ENCODE measurements at regions not wholly inside any gene's neighbourhood (a gene's known extent, or its start where the extent isn't known, plus 50 kb on each side); places are given as distances from the start of the nearest gene placed in this dataset.

DNA sequence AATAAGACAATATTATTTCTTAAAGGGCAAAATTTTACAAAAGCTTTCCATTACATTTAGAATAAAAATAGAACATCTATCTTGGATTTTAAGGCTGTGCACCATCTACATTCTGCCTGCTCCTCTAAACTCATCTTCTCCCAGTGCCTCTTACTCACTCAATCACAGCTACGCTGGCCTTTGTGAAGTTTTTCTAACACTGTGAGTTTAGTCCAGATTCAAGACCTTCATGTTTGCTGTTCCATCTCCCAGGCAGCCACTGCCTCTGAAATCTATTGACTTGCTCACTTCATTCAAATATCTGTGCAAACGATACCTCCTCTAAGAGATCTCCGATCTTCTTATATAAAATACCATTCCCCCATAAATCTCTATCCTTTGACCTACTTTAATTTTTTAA lies 673.4 kb upstream of the KIF2B start:
- no peak for DNase-seq

DNA sequence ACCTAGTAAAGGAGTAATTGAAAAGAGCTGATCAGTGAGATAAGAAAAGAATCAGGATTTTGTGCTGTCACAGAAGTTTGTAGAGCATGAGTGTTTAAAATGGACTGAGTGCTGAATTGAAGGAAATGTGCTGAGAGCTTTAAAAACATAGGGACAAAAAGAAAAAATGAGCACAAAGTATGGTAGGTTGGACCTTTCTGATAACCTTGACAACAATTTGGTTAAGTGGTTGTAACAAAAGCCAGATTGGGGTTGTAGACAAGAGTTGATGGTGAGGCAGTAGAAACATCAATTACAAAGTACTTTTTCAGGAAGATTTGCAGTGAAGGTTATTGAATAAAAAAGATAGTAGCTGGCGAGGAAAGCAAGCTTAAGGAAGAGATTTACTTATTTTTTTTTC lies 674.7 kb upstream of the KIF2B start:
- DNase-seq = no peak

DNA sequence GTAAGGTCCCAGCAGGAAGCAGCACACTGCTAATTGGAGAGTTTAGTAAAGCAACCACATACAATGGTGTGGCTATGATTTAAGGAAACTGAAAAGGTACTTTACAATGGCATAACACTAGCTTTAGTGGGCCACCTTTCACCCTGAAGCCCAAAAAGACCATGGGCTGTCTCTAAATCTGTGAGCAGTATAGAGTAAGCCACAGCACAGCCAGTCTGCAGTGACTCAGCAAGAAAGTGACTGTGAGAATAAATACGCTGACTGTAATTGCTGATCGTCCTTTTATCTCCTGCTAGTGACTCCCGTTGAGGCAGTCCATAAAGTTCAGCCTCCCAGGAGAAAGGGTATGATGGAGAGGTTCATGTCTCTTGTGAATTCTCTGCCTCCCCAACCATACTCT lies 679.8 kb upstream of the KIF2B start:
- DNase-seq = no peak

DNA sequence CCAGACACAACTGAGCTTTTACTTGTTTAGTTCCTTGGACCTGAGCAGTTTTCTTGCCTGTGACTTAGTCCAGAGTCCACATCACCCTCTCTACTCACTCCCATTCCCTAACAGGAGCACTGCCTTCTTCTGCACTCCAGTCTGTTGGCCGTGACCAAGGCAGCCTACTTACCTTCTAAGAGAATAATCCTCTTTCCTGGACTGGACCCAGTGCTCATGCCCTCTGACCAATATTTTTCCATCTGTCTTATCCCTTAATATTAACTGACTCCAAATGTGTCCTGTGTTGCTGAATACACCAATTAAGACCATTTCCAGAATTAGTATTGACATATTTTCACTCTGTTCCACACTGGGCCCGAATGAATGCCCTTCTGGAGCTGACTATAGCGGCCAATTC lies 681.0 kb upstream of the KIF2B start:
- DNase-seq = no peak

DNA sequence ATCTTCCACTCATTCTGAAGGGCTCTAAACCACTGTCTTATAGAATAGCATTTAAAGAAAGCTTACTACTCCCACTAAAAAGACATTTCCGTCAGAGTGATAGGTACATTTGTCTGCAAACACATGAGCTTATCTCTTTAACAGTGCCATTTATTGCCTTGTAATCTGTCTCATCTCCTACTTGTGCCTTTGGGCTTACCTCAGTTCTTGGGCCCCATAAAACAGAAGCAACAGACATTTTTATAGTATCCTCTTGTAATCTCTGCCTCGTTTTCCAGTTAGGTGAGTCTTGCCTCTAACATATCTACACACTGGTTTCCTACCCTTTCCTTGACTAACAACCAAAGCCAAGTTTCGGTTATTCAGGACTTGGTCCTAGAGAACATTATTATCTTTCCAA lies 681.4 kb upstream of the KIF2B start:
- no peak for DNase-seq

DNA sequence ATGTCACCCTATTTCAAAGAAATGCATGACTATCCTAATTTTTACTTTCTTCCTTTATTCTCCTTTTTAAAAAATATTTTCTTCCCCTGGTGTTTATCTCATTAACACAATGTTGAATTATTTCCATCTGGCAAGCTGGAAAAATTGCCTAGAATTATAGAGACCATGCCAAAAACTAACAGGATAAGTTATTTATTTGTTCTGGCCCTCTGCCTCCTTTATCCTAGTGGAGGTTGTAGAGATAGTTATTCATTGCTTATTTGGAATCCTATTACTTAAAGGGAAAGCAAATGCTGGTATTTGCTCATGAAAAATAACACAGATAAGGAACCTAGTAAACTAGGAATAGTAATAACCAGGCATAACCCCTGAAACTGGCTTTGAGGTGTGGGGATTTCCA lies 684.9 kb upstream of the KIF2B start:
- DNase-seq = no peak

DNA sequence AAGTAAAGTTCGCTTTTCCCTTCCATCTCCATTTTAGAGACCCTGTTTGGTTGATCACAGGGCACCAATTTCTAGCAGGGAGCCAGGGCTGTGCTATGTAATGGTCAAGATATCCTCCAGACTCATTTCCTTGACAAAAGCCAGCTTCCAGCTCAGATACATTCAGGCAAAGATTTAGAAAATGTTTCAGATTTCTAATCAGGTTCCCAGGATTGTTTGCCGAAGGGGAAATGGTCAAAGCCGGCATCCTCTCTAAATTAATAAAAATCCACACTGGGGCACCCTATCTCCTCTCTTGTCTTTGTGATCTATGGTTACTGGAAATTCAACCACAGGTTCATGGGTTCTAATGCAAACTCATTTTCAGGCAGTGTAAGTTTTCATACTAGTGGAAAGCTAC lies 686.8 kb upstream of the KIF2B start:
- no peak for DNase-seq

DNA sequence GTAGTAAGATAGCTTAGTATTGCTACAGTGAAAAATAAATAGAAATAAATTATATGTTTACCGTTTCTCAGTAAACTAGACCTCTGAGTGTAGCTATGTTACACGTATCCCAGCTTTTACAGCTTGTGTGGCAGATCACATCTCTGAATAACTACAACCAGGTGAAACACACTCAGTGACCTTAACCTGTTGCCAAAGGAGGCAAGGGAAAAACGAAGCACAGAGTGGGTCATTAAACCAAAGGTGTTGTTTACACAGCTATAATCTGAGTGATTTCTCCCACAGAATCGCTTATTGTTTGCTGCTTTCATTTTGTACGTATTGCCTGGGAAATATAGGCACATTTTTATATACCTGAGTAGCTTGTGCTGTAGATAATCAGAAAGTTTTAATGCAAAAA lies 688.2 kb upstream of the KIF2B start:
- no peak for DNase-seq

DNA sequence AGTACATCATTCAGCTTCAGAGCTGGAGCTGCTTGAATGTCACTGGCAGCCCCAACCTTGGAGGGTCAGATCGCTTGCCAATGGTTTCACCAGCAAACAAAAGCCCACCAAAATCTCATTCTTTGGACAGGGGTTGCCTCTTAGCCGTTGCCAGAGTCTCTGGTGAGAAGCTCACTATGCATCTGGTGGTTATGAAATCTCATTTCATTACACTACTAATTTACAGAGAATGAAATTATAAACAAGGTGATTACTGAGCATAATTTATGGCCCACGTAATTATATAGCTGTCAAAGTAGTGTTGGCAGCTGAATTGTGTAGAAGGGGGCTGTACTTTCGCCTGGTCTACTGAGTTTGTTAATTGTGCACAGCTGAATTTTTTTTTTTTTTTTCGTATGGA lies 688.9 kb upstream of the KIF2B start:
- DNase-seq = no peak

DNA sequence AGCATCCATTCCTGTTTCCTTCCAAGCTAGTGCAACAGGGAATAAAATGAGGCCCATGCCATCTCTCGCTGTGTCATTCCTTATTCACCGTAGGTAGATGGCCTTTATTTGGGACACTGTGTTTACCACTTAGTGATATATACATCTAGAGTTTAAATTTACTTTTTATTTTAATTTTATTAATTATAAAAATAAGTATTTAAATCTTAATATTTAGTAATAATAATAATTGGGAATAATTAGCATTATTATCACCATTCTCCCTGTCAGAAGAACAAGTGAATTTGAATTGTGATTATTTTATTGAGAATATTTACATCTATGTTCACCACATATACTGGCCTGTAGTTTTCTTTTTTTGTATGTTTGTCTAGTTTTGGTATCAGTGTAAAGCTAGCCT lies 692.9 kb upstream of the KIF2B start:
- no peak for DNase-seq

DNA sequence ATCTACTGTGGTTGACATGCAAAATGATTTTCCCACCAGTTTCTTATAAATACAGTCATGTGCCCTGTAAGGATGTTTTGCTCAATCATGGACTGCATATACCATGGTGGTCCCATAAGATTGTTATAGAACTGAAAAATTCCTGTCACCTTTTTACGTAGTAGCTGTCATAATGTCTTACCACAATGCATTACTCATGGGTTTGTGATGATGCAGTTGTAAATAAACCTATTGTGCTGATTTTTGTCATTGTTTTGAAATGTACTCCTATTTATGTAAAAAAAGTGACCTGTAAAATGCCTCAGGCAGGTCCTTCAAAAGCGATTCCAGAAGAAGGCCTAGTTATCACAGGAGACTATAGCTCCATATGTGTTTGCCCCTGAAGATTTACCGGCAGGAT lies 695.4 kb upstream of the KIF2B start:
- DNase-seq = no peak

DNA sequence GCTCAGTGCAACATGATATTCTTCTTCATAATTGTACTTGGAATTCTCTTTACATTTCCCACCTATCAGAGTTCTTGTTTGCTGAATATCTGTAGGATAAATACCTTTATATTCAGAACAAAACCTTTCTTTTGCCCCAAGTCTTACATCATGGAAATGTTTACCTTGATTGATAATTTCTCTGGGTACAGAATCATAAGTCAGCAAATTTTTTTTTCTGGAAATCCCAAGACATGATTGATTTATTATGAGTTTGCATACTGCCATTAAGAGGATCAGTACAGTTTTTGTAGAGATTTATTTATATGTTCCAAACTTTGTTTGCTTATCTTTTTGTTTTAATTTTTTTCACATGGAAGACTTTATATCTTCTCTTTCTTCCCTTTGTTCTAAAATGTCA lies 699.8 kb upstream of the KIF2B start:
- no peak for DNase-seq

DNA sequence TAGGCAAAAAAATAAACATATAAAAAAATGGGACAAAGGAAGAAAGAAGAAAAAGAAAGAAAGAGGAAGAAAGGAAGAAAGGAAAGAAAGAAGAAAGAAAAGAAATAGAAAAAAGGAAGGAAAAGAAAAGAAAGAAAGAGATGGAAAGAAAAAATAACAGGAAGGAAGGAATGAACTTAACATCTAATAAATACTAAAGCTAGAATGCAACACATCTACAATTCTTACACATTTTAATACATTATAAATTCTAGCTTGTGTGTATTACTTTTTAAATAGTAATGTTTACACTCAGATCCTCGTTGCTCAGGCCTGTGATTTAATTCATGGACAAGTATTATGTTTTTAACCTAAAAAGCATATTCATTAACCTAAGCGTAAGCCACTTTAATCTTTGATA lies 703.0 kb upstream of the KIF2B start:
- no peak for DNase-seq

DNA sequence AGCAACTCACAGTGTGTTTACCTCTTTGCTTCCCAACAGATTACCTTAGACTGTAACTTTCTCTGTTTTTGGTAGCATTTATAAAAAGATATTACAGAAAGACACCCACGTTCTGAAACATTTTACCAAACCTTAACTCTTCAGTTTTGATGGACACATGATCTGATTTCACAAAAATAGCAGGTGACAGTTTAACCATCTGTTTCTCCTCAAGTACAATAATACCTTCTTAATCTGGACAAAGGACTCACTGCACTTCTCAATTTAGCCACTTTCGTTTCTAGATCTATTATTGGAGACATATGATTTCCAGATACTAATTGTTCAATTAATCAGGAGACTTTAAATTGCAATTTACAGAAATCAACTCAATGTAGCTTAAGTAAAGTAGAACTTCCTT lies 703.8 kb upstream of the KIF2B start:
- DNase-seq = no peak

DNA sequence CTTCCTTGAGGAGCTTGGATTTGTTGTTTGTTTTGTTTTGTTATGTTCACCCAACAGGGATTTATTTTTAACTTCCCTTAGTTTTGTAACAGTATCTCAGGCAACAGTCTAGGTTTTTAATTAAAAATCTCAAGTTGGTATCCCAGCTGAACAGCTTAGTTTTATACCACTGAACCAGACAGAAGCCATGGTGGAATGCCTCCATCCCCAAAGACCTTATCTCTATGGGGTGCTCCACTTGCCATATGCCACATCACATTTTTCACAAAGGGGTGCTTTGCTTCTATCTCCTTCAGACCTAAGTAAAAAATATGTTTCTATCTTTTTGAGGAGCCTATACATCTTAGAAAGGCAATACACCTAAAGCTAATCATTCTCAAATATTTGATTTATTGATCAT lies 715.8 kb upstream of the KIF2B start:
- DNase-seq = no peak

DNA sequence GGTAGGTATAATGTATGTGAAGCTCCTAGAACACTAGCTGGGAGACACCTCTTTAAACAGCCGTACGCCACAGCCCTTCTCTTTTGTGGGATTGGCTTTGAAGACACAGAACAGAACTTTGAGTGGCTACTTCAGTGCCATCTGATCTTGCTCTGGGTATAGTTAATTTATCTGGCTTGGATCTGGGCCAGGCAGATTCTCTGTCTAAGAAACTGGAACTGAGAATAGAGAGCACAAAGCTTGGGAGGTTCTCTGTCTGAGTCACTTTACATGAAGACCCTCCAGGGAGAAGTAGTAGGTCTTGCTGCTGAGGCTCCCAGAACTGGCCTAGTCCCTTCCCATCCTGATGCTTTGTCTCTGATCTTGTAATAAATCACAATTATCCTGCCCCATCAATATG lies 721.0 kb upstream of the KIF2B start:
- no peak for DNase-seq

DNA sequence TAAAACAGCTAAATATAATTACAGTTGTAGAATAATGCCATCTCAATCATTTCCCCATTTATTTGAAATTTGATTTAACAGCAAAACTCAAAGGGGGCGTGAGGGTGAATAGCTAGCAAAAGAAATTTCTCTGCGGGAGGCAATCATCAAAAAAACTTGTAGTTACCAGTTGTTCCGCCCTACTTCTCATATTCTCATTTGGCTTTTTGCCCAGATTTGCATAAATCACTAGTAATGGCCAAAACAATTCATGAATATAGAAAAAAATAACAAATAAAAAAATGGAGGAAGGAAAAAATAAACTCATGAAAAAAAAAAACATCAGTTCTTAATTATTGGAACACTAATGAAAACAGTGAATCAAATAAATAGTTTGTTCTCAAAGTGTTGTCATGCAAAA lies 722.6 kb upstream of the KIF2B start:
- DNase-seq = no peak

DNA sequence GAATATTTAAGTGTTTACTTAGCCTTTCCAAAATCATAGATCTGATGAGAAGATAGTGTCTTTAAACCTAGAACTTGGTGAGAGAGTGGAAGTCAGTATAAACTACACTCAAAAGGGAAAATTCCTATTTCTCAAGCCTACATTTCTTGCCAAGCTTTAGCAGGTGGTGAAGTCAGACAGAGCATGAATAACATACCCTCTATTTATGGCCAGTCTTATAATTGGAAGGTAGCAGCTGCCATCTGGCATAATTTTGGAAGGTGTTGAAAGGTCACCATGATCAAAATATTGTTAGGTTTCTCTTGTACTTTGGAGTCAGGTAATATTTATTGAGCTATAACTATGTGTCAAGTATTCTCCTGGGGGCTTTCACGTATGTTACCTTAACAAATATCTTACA lies 729.3 kb upstream of the KIF2B start:
- DNase-seq = no peak

DNA sequence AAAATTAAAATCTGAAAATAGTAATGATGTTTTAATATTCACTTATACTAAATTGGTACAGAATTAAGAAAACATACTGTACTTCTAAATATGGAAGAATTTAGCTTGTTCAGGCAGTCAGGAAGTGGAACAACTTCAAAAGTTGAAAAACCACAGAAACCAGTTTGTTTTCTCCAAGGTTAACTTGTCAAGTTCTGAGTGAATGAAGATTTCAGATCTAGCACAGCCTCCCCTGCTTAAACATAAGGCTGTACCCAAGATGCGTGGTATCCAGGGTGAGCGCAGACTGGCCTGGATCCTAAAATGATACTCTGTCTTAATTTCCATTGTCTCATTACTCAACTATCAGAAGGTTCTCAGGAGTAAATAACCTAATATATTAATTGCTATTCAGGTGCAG lies 730.7 kb upstream of the KIF2B start:
- DNase-seq = no peak

DNA sequence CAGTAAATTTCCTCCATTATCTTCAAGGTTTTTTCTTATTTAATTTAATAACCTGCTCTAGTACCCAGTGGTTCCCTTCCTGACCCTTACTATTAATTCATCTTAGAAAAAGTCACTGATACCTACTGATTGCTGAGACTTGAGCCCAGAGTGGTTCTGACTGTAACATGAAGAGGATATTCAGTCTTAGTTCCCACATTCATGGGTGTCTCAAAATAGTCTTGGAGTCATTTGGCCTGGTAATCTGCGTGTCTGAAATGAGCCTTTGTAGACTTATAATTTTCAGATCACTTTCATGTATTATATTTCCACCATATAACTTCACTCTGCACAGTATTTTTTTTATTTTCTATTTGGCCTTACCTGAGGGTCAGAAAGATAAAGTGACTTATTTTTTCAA lies 732.0 kb upstream of the KIF2B start:
- no peak for DNase-seq

DNA sequence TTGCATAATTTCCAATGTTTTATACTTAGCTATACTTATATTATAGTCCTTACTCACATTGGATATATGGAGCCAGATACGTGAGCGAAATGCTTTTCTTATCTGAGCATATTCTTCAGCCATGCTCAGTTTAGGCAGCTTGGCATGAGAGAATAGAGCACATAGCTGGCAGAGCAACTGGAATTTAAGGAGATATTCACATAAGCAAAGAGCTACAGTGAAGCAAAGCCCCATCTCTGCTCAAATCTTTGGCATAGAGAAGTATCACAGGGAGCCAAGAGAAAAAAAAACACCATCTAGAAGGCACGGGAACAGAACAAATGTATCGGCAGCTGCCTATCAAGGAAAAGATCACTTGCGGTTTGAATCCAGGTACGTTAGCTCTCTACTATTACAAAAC lies 734.2 kb upstream of the KIF2B start:
- no peak for DNase-seq

DNA sequence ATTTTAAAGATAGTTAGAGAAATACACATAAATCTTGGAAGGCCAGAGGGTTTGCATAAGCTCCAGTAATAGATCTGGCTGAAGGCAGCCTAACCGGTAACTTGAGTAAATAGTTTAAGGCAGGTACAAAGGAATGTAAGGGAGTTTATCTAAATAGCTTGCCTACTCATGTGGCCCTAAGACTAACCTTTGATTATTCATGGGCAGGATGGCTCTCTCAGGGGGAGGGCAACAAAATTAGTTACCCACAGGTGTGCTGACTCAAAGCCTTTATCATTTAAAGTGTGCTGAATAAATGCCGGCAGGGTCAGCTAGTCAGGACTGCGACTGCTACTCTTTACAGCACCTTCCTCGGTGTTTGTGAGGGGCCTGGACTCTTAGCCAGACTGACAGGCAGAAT lies 761.3 kb upstream of the KIF2B start:
- no peak for DNase-seq

DNA sequence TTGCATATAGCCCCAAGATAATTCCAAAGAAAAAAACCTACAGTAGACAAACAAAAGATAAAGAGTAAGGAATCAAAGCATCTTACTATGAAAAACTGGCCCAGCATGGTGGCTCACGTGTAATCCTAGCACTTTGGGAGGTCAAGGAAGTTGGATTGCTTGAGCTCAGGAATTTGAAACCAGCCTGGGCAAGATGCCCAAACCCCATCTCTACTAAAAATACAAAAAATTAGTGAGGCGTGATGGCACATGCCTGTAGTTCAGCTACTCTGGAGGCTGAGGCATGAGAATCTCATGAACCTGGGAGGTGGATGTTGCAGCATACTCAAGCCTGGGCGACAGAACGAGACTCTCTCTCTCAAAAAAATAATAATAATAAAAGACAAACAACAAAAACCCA lies 764.7 kb upstream of the KIF2B start:
- DNase-seq = no peak

DNA sequence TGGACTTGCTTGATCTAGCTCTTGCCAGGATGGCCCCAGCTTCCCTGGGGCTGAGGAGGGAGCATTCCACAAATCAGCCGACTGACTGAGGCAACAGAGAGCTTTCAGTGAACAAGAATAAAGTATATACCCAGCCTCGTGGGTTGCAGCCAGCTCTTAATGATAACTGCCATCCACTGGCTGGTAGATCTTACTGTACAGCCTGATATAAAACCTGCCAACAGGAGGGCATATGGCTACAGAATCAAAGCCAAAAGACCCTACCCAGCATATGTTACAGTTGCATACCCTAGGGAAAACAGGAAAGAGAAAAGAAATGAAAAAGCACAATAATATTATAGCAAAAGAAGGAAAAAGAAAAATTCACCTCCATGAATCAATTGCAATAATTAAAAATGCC lies 775.9 kb upstream of the KIF2B start:
- DNase-seq = no peak

DNA sequence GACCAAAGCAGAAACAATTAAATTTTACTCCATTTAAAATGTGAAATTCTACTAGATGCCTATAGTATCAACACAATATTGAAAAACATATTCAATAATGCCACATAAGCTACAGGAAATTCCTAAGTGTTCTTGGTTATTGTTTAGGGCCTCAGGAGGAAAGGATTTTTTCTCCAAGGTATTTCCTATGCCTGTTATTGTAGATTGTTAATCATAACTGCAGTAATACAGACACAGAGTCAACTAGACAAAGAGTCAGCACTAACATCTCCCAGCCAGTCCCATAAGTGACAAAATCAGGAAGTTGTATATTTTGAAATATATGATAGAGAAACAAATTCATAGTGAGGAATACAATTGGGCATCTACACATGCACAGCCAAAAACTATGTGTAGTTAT lies 782.7 kb upstream of the KIF2B start:
- no peak for DNase-seq

DNA sequence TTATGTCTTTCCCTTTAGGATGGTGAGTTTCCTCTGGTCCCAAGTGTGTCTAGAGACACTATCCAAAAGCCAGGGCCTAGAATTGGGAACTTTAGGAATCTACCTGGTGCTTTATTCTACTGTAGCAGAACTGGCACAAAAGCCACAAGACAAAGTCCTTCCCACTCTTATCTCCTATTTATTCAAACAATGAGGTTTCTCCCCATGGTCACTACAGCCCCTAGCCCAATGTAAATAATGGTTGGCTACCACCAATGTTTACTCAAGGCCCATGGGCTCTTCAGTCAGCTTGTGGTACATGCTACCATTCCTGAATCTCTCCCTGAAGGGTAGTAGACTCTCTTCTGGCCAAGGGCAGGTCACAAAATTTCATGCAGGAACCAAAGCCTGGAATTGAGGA lies 789.4 kb upstream of the KIF2B start:
- DNase-seq = no peak

Measured in fibroblast of skin of abdomen (primary cell).